ENCODE measurements at regions not wholly inside any gene's neighbourhood (a gene's known extent, or its start where the extent isn't known, plus 50 kb on each side); places are given as distances from the start of the nearest gene placed in this dataset.

- no peak for DNase-seq
These were observed 63.0 kb downstream of the INSIG1 start for GRCh38 chr7:155360495-155361345.

- no peak for DNase-seq
These were observed 63.6 kb downstream of the INSIG1 start for GRCh38 chr7:155361346-155361680.

GRCh38 chr7:155361947-155362346 is 64.3 kb downstream of the INSIG1 start:
- no peak for DNase-seq

GRCh38 chr7:155362380-155363145 is 64.9 kb downstream of the INSIG1 start:
- no peak for DNase-seq

- DNase-seq: no peak
These were observed 65.5 kb downstream of the INSIG1 start for GRCh38 chr7:155363146-155363539.

GRCh38 chr7:155363852-155364600 is 66.3 kb downstream of the INSIG1 start:
- DNase-seq: no peak

GRCh38 chr7:155365146-155365874 is 67.6 kb downstream of the INSIG1 start:
- no peak for DNase-seq

GRCh38 chr7:155368894-155369600 is 71.4 kb downstream of the INSIG1 start:
- no peak for DNase-seq

- no peak for DNase-seq
These were observed 72.1 kb downstream of the INSIG1 start for GRCh38 chr7:155369766-155370165.

- DNase-seq: no peak
These were observed 73.7 kb downstream of the INSIG1 start for GRCh38 chr7:155371331-155371883.

GRCh38 chr7:155371884-155372781 is 74.5 kb downstream of the INSIG1 start:
- DNase-seq: no peak

GRCh38 chr7:155372782-155373358 is 75.2 kb downstream of the INSIG1 start:
- DNase-seq: no peak

- DNase-seq: no peak
These were observed 75.9 kb downstream of the INSIG1 start for GRCh38 chr7:155373359-155374273.

- DNase-seq: no peak
These were observed 76.9 kb downstream of the INSIG1 start for GRCh38 chr7:155374276-155375252.

GRCh38 chr7:155375337-155376277 is 77.9 kb downstream of the INSIG1 start:
- DNase-seq: no peak

GRCh38 chr7:155377071-155377837 is 79.6 kb downstream of the INSIG1 start:
- DNase-seq: no peak
